C4-2B (cell line): ENCODE measurements at regions not wholly inside any gene's neighbourhood (a gene's known extent, or its start where the extent isn't known, plus 50 kb on each side); places are given as distances from the start of the nearest gene placed in this dataset.

Experiments
- CTCF ChIP-seq: fragments of 450-650 bp; conservative IDR thresholded peaks from 2 replicates; pipeline ENCODE4 v1.5.1; 2017; ENCODE audit warnings: mild to moderate bottlenecking
- ZFX ChIP-seq: fragments of 450-650 bp; IDR thresholded peaks from 2 replicates; pipeline ENCODE4 v1.6.1; 2017

DNA sequence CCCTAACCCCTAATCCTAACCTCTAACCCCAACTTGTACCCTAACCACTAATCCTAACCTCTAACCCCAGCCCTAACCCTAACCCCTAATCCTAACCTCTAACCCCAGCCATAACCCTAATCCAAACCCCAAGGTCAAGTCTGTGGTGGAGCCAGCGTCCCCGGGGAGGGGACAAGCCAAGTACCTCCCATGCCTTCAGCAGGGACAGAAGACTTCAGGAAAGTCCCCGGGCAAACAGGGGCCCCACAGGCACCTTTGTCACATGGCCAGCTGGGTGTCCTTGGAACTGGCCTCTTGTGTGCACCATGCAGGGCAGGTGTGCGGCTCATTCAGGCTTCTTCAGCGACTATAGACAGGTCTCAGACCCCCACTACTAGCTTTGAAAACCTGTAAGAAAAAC, 555.8 kb downstream of the BRD1 start:
- no peak for TF ChIP-seq CTCF
- TF ChIP-seq ZFX = no peak
